PC-9 (cell line): ENCODE measurements at regions not wholly inside any gene's neighbourhood (a gene's known extent, or its start where the extent isn't known, plus 50 kb on each side); places are given as distances from the start of the nearest gene placed in this dataset.

ENCODE experiments used
- EZH2 ChIP-seq: fragments of 200-600 bp; sonication (generic); IDR thresholded peaks from 2 replicates; pipeline ENCODE4 v1.8.0; 2017; ENCODE audit warnings: antibody characterized with exemption, low read depth
- TF ChIP-seq, protein P1 (sequence below): fragments of 200-600 bp; sonication (generic); conservative IDR thresholded peaks from 2 replicates; pipeline ENCODE4 v1.6.1; 2017; ENCODE audit warnings: mixed run types, antibody characterized with exemption, mild to moderate bottlenecking, moderate library complexity

DNA sequence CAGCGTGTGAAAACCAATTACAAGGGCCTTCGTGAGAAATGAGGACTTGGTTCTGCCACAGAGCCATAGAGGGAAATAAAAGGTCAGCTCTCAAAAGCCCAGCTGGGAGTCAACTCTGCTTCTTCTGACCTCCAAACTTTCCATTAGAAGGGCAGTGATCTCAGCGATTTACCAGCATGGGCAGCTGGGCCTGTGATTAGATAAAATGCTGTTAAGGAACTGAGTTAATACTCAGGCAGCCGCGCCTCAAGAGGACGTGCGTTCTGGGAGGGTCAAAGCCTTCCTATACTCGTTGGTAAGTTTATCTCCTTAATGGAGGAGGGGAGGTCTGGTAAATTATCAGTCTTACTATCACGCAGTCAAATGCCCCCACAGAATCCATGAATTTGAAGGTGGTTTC, 480.2 kb upstream of the ERCC4 start:
- TF ChIP-seq, protein P1, sequence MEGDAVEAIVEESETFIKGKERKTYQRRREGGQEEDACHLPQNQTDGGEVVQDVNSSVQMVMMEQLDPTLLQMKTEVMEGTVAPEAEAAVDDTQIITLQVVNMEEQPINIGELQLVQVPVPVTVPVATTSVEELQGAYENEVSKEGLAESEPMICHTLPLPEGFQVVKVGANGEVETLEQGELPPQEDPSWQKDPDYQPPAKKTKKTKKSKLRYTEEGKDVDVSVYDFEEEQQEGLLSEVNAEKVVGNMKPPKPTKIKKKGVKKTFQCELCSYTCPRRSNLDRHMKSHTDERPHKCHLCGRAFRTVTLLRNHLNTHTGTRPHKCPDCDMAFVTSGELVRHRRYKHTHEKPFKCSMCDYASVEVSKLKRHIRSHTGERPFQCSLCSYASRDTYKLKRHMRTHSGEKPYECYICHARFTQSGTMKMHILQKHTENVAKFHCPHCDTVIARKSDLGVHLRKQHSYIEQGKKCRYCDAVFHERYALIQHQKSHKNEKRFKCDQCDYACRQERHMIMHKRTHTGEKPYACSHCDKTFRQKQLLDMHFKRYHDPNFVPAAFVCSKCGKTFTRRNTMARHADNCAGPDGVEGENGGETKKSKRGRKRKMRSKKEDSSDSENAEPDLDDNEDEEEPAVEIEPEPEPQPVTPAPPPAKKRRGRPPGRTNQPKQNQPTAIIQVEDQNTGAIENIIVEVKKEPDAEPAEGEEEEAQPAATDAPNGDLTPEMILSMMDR: no peak
- no peak for TF ChIP-seq EZH2
